Effector memory CD4-positive, alpha-beta T cell (primary cell): ENCODE measurements at regions not wholly inside any gene's neighbourhood (a gene's known extent, or its start where the extent isn't known, plus 50 kb on each side); places are given as distances from the start of the nearest gene placed in this dataset.

ENCODE experiments used
- DNase-seq, 3 donors: peaks; one replicate each; pipeline ENCODE4 v3.0.0-alpha.2; 2020
- H3K27ac ChIP-seq: 2 replicates; pipeline ENCODE4 v1.7.0; 2013; ENCODE audit warnings: mild to moderate bottlenecking, low read length, moderate library complexity; ENCODE audit not compliant: insufficient read depth, poor library complexity, severe bottlenecking
- H3K27me3 ChIP-seq: replicated peaks from 2 replicates; pipeline ENCODE4 v1.7.0; 2013; ENCODE audit warnings: mild to moderate bottlenecking, low read length; ENCODE audit not compliant: insufficient read depth, control insufficient read depth, poor library complexity, severe bottlenecking
- H3K36me3 ChIP-seq: 2 replicates; pipeline ENCODE4 v1.7.0; 2013; ENCODE audit warnings: mild to moderate bottlenecking, low read length, moderate library complexity; ENCODE audit not compliant: control insufficient read depth, insufficient read depth
- H3K4me1 ChIP-seq: 2 replicates; pipeline ENCODE4 v1.7.0; 2013; ENCODE audit warnings: low read length, mild to moderate bottlenecking; ENCODE audit not compliant: control insufficient read depth, insufficient read depth, poor library complexity, severe bottlenecking
- H3K4me3 ChIP-seq: 2 replicates; pipeline ENCODE4 v1.7.0; 2013; ENCODE audit warnings: low read length, low read depth, mild to moderate bottlenecking; ENCODE audit not compliant: insufficient read depth, poor library complexity, severe bottlenecking
- H3K9me3 ChIP-seq: 2 replicates; pipeline ENCODE4 v1.7.0; 2013; ENCODE audit warnings: mild to moderate bottlenecking, low read length, moderate library complexity; ENCODE audit not compliant: control insufficient read depth

GRCh38 chr3:41095702-41096101 is 103.6 kb upstream of the CTNNB1 start:
- Histone ChIP-seq H3K27ac (no peak overlapping the region), H3K27me3 (no peaks in the 10 kb centered on the region), H3K9me3 (no peaks in the 10 kb centered on the region), H3K36me3 (no peaks in the 10 kb centered on the region), H3K4me1 (no peaks in the 10 kb centered on the region), H3K4me3 (no peak overlapping the region)
- no peak for DNase-seq

- no peak overlapping the region for H3K4me3 ChIP-seq
- H3K4me1 ChIP-seq, result no peaks in the 10 kb centered on the region
- no peaks in the 10 kb centered on the region for H3K27me3 ChIP-seq
- H3K9me3 ChIP-seq, result no peaks in the 10 kb centered on the region
- no peaks in the 10 kb centered on the region for H3K36me3 ChIP-seq
- no peak for DNase-seq
- H3K27ac ChIP-seq, result no peak overlapping the region
Measured at GRCh38 chr3:41097896-41098496, 101.3 kb upstream of the CTNNB1 start.

GRCh38 chr3:41101231-41101630 is 98.1 kb upstream of the CTNNB1 start:
- H3K9me3 ChIP-seq, result no peaks in the 10 kb centered on the region
- no peak overlapping the region for H3K4me3 ChIP-seq
- no peaks in the 10 kb centered on the region for H3K27me3 ChIP-seq
- H3K36me3 ChIP-seq, result no peaks in the 10 kb centered on the region
- H3K4me1 ChIP-seq, result no peaks in the 10 kb centered on the region
- H3K27ac ChIP-seq, result no peak overlapping the region
- no peak for DNase-seq

GRCh38 chr3:41102053-41102556 is 97.2 kb upstream of the CTNNB1 start:
- no peak for DNase-seq
- H3K4me3 ChIP-seq, result no peak overlapping the region
- H3K9me3 ChIP-seq, result no peaks in the 10 kb centered on the region
- no peaks in the 10 kb centered on the region for H3K36me3 ChIP-seq
- H3K27me3 ChIP-seq, result no peaks in the 10 kb centered on the region
- no peaks in the 10 kb centered on the region for H3K4me1 ChIP-seq
- H3K27ac ChIP-seq, result no peak overlapping the region

GRCh38 chr3:41102750-41103149 is 96.6 kb upstream of the CTNNB1 start:
- Histone ChIP-seq H3K4me1 (no peaks in the 10 kb centered on the region), H3K36me3 (no peaks in the 10 kb centered on the region), H3K4me3 (no peak overlapping the region), H3K27ac (no peak overlapping the region), H3K9me3 (no peaks in the 10 kb centered on the region), H3K27me3 (no peaks in the 10 kb centered on the region)
- no peak for DNase-seq

GRCh38 chr3:41103200-41103599 is 96.1 kb upstream of the CTNNB1 start:
- H3K36me3 ChIP-seq, result no peaks in the 10 kb centered on the region
- DNase-seq, result no peak
- no peaks in the 10 kb centered on the region for H3K9me3 ChIP-seq
- H3K27me3 ChIP-seq, result no peaks in the 10 kb centered on the region
- H3K27ac ChIP-seq, result no peak overlapping the region
- H3K4me1 ChIP-seq, result no peaks in the 10 kb centered on the region
- H3K4me3 ChIP-seq, result no peak overlapping the region

GRCh38 chr3:41104147-41104546 is 95.2 kb upstream of the CTNNB1 start:
- Histone ChIP-seq H3K9me3 (no peaks in the 10 kb centered on the region), H3K36me3 (no peaks in the 10 kb centered on the region), H3K4me3 (no peak overlapping the region), H3K4me1 (no peaks in the 10 kb centered on the region), H3K27me3 (no peaks in the 10 kb centered on the region), H3K27ac (no peak overlapping the region)
- no peak for DNase-seq

GRCh38 chr3:41106691-41107090 is 92.6 kb upstream of the CTNNB1 start:
- Histone ChIP-seq H3K27ac (no peak overlapping the region), H3K4me1 (no peaks in the 10 kb centered on the region), H3K4me3 (no peak overlapping the region), H3K27me3 (no peaks in the 10 kb centered on the region), H3K36me3 (no peaks in the 10 kb centered on the region), H3K9me3 (no peaks in the 10 kb centered on the region)
- no peak for DNase-seq

- H3K4me3 ChIP-seq, result no peak overlapping the region
- no peaks in the 10 kb centered on the region for H3K36me3 ChIP-seq
- no peaks in the 10 kb centered on the region for H3K27me3 ChIP-seq
- no peaks in the 10 kb centered on the region for H3K4me1 ChIP-seq
- no peak overlapping the region for H3K27ac ChIP-seq
- DNase-seq, result no peak
- H3K9me3 ChIP-seq, result no peaks in the 10 kb centered on the region
Measured at GRCh38 chr3:41111011-41111410, 88.3 kb upstream of the CTNNB1 start.

- no peaks in the 10 kb centered on the region for H3K36me3 ChIP-seq
- no peak overlapping the region for H3K4me3 ChIP-seq
- peaks cover 7% of the 10 kb centered on the region for H3K4me1 ChIP-seq
- no peak for DNase-seq
- H3K27ac ChIP-seq, result no peak overlapping the region
- H3K27me3 ChIP-seq, result no peaks in the 10 kb centered on the region
- H3K9me3 ChIP-seq, result no peaks in the 10 kb centered on the region
Measured at GRCh38 chr3:41112466-41112865, 86.8 kb upstream of the CTNNB1 start.
